ENCODE measurements at regions not wholly inside any gene's neighbourhood (a gene's known extent, or its start where the extent isn't known, plus 50 kb on each side); places are given as distances from the start of the nearest gene placed in this dataset.

DNA sequence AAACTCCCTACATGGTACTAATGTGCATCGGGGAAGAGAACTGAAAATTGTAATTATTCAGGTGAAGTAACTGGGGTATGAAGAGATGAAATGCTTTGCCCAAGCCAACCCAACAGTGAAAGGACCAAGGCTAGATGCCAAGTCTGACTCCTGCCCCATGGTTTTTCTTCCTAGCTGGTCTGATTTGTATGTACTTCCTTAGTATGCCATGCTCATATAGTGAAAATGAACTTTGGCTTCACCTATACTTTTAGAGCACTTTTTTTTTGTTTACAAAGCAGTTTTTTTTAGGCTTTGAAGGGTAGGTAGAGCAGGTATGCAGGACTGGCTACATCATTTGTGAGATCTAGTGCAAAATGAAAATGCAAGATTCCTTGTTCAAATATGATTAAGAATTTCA is 359.4 kb upstream of the RIOK2 start:
- no peak for DNase-seq
- H3K36me3 ChIP-seq = no peaks in the 10 kb centered on the region
- no peak overlapping the region for H3K27ac ChIP-seq
- no peak for TF ChIP-seq POLR2A (IDR thresholded peaks at IDR 0.05)
- TF ChIP-seq, protein P1, sequence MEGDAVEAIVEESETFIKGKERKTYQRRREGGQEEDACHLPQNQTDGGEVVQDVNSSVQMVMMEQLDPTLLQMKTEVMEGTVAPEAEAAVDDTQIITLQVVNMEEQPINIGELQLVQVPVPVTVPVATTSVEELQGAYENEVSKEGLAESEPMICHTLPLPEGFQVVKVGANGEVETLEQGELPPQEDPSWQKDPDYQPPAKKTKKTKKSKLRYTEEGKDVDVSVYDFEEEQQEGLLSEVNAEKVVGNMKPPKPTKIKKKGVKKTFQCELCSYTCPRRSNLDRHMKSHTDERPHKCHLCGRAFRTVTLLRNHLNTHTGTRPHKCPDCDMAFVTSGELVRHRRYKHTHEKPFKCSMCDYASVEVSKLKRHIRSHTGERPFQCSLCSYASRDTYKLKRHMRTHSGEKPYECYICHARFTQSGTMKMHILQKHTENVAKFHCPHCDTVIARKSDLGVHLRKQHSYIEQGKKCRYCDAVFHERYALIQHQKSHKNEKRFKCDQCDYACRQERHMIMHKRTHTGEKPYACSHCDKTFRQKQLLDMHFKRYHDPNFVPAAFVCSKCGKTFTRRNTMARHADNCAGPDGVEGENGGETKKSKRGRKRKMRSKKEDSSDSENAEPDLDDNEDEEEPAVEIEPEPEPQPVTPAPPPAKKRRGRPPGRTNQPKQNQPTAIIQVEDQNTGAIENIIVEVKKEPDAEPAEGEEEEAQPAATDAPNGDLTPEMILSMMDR (IDR thresholded peaks at IDR 0.05) = no peak
- 94 to 97% methylated on average over 1 of the region's 1 CpG for WGBS, 2 donors
- H3K9me3 ChIP-seq = no peaks in the 10 kb centered on the region
- intact Hi-C loops (cut with DNase I) = no loop called here
- no peak overlapping the region for H3K4me3 ChIP-seq (replicated peaks in 1 of 3)
- no peaks in the 10 kb centered on the region for H3K4me1 ChIP-seq
- H3K27me3 ChIP-seq = no peaks in the 10 kb centered on the region

DNA sequence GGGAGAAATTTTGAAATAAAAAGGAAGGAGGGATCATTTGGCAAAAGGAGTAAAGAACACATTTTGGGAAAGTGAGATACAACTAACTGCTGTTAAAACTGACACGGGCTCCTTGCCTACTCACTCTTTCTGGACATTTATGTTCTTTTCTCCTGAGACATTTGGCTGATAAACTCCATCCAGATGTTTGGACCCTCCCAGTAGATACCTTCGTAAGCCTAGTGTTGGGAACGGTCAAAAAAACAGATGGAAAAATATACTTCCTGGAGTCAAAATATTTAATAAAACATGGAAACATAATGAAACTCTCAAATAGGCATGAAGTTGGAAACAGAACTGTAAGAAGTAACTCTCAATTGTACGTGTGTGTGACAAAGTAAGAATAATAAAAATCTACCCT is 360.1 kb upstream of the RIOK2 start:
- no peak for DNase-seq
- Histone ChIP-seq H3K36me3 (no peaks in the 10 kb centered on the region), H3K27me3 (no peaks in the 10 kb centered on the region), H3K4me3 (replicated peaks in 1 of 3) (no peak overlapping the region), H3K9me3 (no peaks in the 10 kb centered on the region), H3K27ac (no peak overlapping the region), H3K4me1 (no peaks in the 10 kb centered on the region)
- intact Hi-C loops (cut with DNase I) = no loop called here
- no peak for TF ChIP-seq POLR2A (IDR thresholded peaks at IDR 0.05)
- TF ChIP-seq, protein P1 (IDR thresholded peaks at IDR 0.05) = no peak
- whole genome bisulfite sequencing, 2 donors = 69 to 75% methylated on average over 4 of the region's 4 CpGs

DNA sequence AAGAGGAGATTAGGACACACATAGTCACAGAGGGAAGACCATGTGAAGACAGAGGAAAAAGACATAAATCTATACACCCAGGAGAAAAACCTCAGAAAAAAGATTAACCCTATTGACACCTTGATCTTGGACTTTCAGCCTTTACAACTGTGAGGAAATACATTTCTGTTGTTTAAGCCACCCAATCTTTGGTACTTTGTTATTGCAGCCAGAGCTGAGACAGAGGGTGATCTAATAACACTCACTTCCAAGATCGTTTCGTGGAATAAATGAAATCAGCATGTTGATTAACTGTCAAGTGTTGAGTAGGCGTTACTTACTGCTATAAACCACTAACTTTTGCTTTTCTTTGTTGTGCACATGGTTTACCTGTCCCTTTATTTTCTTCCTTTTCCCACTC is 361.2 kb upstream of the RIOK2 start:
- no peak overlapping the region for H3K27ac ChIP-seq
- no peaks in the 10 kb centered on the region for H3K9me3 ChIP-seq
- H3K4me1 ChIP-seq = no peaks in the 10 kb centered on the region
- no peak overlapping the region for H3K4me3 ChIP-seq (replicated peaks in 1 of 3)
- H3K36me3 ChIP-seq = no peaks in the 10 kb centered on the region
- DNase-seq = no peak
- TF ChIP-seq, protein P1 (IDR thresholded peaks at IDR 0.05) = no peak
- TF ChIP-seq POLR2A (IDR thresholded peaks at IDR 0.05) = no peak
- intact Hi-C loops (cut with DNase I) = no loop called here
- H3K27me3 ChIP-seq = no peaks in the 10 kb centered on the region
- WGBS, 2 donors = 62 to 71% methylated on average over 3 of the region's 3 CpGs

DNA sequence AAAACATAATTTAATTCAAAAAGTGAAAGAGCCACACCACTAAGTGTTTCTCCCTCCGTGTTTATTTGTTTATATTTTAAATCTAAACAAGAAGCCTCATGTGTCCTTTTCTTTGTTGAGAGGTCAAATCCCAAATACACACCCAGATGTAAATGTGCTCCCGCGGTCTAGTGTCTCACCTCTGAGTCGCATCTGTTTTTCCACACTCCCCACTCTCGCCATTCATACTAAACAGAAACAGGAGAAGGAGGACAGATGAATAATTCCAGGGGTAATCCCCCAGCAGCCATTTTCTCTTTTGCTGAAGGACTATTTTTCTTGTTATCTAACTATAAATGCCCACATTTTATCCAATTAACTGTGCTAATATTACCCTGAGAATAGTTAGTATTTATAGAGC is 361.6 kb upstream of the RIOK2 start:
- Histone ChIP-seq H3K9me3 (no peaks in the 10 kb centered on the region), H3K36me3 (no peaks in the 10 kb centered on the region), H3K4me3 (replicated peaks in 1 of 3) (no peak overlapping the region), H3K27me3 (no peaks in the 10 kb centered on the region), H3K27ac (no peak overlapping the region), H3K4me1 (no peaks in the 10 kb centered on the region)
- DNase-seq = no peak
- intact Hi-C loops (cut with DNase I) = no loop called here
- 44 to 48% methylated on average over 5 of the region's 5 CpGs for whole genome bisulfite sequencing, 2 donors
- no peak for TF ChIP-seq POLR2A (IDR thresholded peaks at IDR 0.05)
- TF ChIP-seq, protein P1 (IDR thresholded peaks at IDR 0.05) = no peak

DNA sequence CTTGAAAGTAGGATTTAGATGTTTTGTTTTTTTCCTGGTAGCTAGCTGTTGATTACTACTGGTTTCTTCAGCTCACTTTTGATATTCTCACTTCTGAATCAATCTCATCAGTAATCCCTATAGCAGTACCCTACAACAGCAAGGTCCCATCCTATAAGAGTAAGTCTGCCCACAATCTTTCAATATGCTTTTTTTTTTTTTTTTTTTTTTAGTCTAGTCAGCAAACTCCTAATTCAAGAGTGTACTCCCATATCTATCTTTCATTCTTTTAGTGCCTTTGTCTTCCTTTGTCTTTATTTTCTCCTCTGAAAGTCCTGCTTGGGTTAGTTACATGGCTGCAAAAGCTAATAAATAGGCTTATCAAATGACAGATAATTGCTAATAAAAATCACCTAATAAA is 362.4 kb upstream of the RIOK2 start:
- DNase-seq = no peak
- H3K27ac ChIP-seq = no peak overlapping the region

More for the DNA sequence above, 362.4 kb upstream of the RIOK2 start:
- no peaks in the 10 kb centered on the region for H3K4me1 ChIP-seq
- H3K9me3 ChIP-seq = no peaks in the 10 kb centered on the region
- TF ChIP-seq, protein P1 (IDR thresholded peaks at IDR 0.05) = no peak
- no peak for TF ChIP-seq POLR2A (IDR thresholded peaks at IDR 0.05)
- no peaks in the 10 kb centered on the region for H3K27me3 ChIP-seq
- no peak overlapping the region for H3K4me3 ChIP-seq (replicated peaks in 1 of 3)
- H3K36me3 ChIP-seq = no peaks in the 10 kb centered on the region
- intact Hi-C loops (cut with DNase I) = no loop called here
